22Rv1 (cell line): ENCODE measurements at regions not wholly inside any gene's neighbourhood (a gene's known extent, or its start where the extent isn't known, plus 50 kb on each side); places are given as distances from the start of the nearest gene placed in this dataset.

Experiments
- H3K27ac ChIP-seq: fragments of 450-650 bp; 2 replicates; pipeline ENCODE4 v1.5.1; 2017
- ZFX ChIP-seq: fragments of 450-650 bp; IDR thresholded peaks from 2 replicates; pipeline ENCODE4 v1.6.1; 2017; ENCODE audit warnings: antibody characterized with exemption, borderline replicate concordance
- TF ChIP-seq, protein P1 (sequence below): fragments of 450-650 bp; IDR thresholded peaks from 2 replicates; pipeline ENCODE4 v1.5.1; 2017; ENCODE audit warnings: mild to moderate bottlenecking

DNA sequence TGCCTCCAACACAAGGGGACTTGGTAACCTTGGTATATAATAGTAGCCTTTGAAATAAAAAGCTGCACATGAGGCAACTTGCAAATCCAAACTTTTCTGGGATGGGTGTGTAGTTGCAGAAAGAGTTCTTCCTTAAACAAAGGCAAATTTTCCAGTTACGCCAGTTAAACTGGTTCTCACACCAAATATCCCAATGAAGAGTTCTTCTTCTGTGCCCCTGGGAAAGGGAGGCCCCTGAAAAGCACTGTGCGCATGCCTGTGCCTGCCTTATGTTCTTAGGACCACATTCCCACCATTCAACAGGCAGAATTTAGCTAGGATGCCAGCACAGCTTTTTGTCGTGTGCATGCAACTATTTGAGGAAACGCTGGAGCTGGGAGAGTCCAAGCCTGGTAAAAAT is 164.8 kb upstream of the SLC25A13 start:
- TF ChIP-seq ZFX = no peak
- TF ChIP-seq, protein P1, sequence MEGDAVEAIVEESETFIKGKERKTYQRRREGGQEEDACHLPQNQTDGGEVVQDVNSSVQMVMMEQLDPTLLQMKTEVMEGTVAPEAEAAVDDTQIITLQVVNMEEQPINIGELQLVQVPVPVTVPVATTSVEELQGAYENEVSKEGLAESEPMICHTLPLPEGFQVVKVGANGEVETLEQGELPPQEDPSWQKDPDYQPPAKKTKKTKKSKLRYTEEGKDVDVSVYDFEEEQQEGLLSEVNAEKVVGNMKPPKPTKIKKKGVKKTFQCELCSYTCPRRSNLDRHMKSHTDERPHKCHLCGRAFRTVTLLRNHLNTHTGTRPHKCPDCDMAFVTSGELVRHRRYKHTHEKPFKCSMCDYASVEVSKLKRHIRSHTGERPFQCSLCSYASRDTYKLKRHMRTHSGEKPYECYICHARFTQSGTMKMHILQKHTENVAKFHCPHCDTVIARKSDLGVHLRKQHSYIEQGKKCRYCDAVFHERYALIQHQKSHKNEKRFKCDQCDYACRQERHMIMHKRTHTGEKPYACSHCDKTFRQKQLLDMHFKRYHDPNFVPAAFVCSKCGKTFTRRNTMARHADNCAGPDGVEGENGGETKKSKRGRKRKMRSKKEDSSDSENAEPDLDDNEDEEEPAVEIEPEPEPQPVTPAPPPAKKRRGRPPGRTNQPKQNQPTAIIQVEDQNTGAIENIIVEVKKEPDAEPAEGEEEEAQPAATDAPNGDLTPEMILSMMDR = no peak
- no peak overlapping the region for H3K27ac ChIP-seq

DNA sequence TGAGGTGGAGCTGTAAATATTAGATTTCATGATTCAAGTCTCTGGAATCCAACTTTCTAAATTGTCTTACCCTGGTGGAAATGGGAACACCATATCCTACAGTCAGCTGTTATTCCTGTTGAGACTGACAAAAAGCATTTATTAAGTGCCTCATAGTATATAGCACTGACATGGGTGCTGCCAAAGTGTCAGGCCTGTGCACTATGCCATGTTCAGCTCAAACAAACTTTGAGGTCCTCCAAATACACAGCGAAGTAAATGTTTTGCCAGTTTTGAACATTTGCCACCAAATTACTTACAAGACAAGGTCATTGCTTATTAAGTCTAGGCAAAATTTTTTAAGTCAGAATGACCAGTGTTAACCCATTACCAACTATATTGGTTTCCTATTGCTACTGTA is 162.9 kb upstream of the SLC25A13 start:
- no peak overlapping the region for H3K27ac ChIP-seq
- TF ChIP-seq, protein P1 = no peak
- TF ChIP-seq ZFX = no peak

DNA sequence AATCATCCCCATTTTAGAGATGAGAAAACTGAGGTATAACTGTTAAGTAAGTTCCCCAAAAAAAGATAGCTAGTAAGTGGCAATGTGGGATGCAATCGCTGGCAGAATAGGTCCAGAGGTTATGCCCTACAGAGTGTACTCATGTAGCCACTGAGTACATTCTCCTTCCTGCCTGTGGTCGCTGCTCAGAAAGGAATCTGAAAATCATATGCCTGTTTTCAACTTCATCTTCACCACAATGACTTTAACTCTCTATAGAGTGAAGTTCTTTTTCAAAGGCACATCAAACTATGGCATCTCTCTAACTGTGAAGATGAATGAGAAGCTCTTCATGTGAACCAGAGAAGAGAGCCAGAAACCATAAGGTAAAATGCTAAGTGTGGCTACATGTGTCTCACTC is 162.2 kb upstream of the SLC25A13 start:
- H3K27ac ChIP-seq = no peak overlapping the region
- TF ChIP-seq ZFX = no peak
- TF ChIP-seq, protein P1 = no peak

DNA sequence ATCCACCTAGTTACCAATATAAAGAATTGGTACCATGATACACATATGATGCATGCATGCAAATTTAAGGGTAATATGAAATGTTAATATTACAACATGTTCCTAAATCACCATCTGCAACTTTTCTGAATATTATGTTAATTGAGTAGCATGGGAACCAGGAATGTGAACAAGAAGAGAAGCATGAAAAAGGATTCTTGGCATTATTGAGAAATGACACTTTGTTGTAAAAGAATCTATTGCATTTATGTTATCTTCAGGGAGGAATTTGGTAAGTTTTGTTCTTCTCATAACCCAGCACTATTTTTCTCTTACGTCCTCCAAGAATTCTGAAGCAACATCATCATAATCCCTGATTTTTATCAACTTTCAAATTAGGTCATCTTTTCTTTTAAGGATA is 159.9 kb upstream of the SLC25A13 start:
- H3K27ac ChIP-seq = no peak overlapping the region

DNA sequence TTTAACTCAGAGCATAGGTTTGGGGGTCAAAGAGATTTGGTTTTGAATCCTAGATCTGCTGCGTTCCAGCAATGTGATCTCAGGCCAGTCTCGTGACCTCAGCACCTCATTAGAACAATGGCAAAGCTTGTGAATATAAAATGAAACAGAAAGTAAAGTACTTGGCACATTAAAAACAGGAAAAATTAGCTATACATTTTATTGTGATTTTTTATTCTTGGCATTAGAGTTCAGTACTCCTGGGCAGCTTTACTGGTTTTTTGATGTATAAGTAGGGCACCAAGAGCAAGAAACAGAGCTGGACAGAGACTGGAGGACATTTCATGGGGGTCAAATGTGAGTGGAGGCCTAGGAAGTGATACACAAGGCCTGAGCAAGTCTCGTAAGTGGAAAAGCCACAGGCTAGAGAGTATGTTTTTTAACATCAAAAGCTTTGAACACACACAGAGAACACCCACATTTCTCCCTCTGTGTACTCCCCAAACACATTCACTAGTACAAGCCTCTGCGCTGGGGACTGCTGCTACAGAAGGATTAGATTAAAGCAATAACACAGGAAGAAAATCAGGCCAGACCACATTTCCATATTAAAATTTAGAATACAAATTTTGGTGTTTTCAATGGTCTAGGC is 157.2 kb upstream of the SLC25A13 start:
- TF ChIP-seq, protein P1 = no peak
- TF ChIP-seq ZFX = no peak
- H3K27ac ChIP-seq = no peak overlapping the region

More for the DNA sequence above, 159.9 kb upstream of the SLC25A13 start:
- no peak for TF ChIP-seq ZFX
- TF ChIP-seq, protein P1 = no peak

DNA sequence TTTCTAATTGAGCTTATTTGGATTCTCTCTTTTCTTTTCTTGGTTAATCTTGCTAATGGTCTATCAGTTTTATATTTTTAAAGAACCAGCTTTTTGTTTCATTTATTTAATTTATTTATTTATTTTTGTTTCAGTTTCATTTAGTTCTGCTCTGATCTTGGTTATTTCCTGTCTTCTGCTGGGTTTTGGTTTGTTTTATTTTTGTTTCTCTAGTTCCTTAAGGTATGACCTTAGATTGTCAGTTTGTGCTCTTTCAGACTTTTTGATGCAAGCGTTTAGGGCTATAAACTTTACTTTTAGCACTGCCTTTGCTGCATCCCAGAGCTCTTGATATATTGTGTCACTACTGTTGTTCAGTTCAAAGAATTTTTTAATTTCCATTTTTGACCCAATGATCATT is 149.7 kb upstream of the SLC25A13 start:
- H3K27ac ChIP-seq = no peak overlapping the region
- TF ChIP-seq ZFX = no peak
- TF ChIP-seq, protein P1 = no peak

DNA sequence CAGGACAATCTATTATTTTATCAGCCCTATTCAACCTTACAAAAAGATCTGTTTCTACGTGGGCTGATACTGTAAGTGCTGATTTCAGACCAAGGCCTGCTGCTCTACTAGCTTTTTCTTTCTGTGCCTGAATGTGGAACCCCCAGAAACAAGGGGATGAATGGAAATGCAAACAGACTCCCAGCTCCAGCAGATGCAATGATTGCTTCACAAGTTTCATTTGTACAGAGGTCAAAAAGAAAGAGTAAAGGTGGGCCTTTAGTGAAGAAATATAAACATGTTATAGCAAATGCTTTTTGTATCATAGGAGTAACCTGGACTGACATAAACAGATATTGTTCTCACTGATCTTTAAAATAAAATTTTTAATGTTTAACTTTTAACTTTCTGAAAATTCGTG is 130.2 kb upstream of the SLC25A13 start:
- TF ChIP-seq ZFX = no peak
- TF ChIP-seq, protein P1 = no peak
- H3K27ac ChIP-seq = no peak overlapping the region
